GM19395 (cell line): ENCODE measurements at regions not wholly inside any gene's neighbourhood (a gene's known extent, or its start where the extent isn't known, plus 50 kb on each side); places are given as distances from the start of the nearest gene placed in this dataset.

Source experiments
- ATAC-seq: cut with Tn5 transposase; IDR thresholded peaks from one replicate; pipeline ENCODE4 v1.9.1; 2021; ENCODE audit warnings: mild to moderate bottlenecking, moderate library complexity; ENCODE audit not compliant: unreplicated experiment

GRCh38 chr6:79307321-79308036, 73.0 kb upstream of the HMGN3 start:
- no peak for ATAC-seq

- no peak for ATAC-seq
Observed at GRCh38 chr6:79305020-79305419, 70.5 kb upstream of the HMGN3 start.

- no peak for ATAC-seq
Observed at GRCh38 chr6:79302341-79302740, 67.9 kb upstream of the HMGN3 start.

- ATAC-seq: no peak
Observed at GRCh38 chr6:79301290-79301689, 66.8 kb upstream of the HMGN3 start.

GRCh38 chr6:79296211-79296610, 61.7 kb upstream of the HMGN3 start:
- no peak for ATAC-seq
